Uterus (tissue), 3 donors: ENCODE measurements at regions not wholly inside any gene's neighbourhood (a gene's known extent, or its start where the extent isn't known, plus 50 kb on each side); places are given as distances from the start of the nearest gene placed in this dataset.

Experiments
- DNase-seq, 2 donors: peaks; one replicate each; pipeline ENCODE4 v3.0.0-alpha.2; 2019 to 2020
- H3K27ac ChIP-seq, 2 donors: fragments of 200-600 bp; sonication (generic); 1 replicate in 1 of 2; 2 replicates in 1 of 2; pipeline ENCODE4 v1.5.1; 2016 to 2018
- H3K27me3 ChIP-seq, 2 donors: fragments of 200-600 bp; sonication (generic); one replicate each; pipeline ENCODE4 v1.5.1; 2018 to 2019; ENCODE audit warnings: control low read depth in 1 of 2
- H3K36me3 ChIP-seq, 2 donors: fragments of 200-600 bp; sonication (generic); one replicate each; pipeline ENCODE4 v1.5.1; 2019; ENCODE audit warnings: control low read depth in 1 of 2
- H3K4me1 ChIP-seq, 2 donors: fragments of 200-600 bp; sonication (generic); one replicate each; pipeline ENCODE4 v1.5.1; 2018 to 2019; ENCODE audit warnings: control low read depth in 1 of 2
- H3K4me3 ChIP-seq, 2 donors: fragments of 200-600 bp; sonication (generic); 1 replicate in 1 of 2; 2 replicates in 1 of 2; pipeline ENCODE4 v1.5.1; 2018 to 2019; ENCODE audit warnings: mild to moderate bottlenecking in 1 of 2
- H3K9me3 ChIP-seq, 2 donors: fragments of 200-600 bp; sonication (generic); one replicate each; pipeline ENCODE4 v1.5.1; 2019; ENCODE audit warnings: control low read depth in 1 of 2
- POLR2A ChIP-seq, 2 donors: fragments of 450-650 bp; IDR thresholded peaks; one replicate each; pipeline ENCODE4 v1.6.1; 2016; ENCODE audit warnings: antibody characterized with exemption in 2 of 2, mild to moderate bottlenecking in 1 of 2, moderate library complexity in 1 of 2
- intact Hi-C: fragments of 100-400 bp; cut with DNase I; formaldehyde crosslinking; loops from one replicate; pipeline ENCODE4 v1.15.1; 2023; ENCODE audit warnings: low total_unique reads
- TF ChIP-seq, protein P1 (sequence below), 4 experiments: fragments of 200-600 bp in 2 of 4; fragments of 450-650 bp in 2 of 4; sonication (generic) in 2 of 4; IDR thresholded peaks; one replicate each; pipeline ENCODE4 v1.5.1; 2016 to 2019; ENCODE audit warnings: antibody characterized with exemption in 4 of 4, mild to moderate bottlenecking in 2 of 4, moderate library complexity in 1 of 4
- donor health status: DM: yes; HTN: yes; CAD: no.

DNA sequence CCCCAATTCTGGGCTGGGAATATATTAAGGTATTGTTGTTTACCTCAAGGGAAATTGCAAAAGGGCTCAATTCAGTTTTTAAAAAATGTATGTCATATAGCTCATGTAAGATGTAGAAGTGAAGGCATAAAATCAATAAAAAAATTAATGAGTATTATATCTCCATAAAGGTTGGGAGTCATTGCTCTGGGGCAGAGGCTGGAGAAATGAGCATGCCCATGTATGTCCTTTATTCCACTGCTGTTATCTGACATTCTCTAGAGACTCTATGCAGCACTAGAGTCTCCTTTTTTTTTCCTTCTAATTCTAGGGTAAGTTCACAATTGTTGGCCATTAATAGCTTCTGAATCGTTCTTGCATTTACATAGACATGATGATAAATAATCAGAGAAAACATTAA lies 394.8 kb downstream of the KLF12 start:
- no peak for TF ChIP-seq POLR2A (IDR thresholded peaks at IDR 0.05)
- TF ChIP-seq, protein P1, sequence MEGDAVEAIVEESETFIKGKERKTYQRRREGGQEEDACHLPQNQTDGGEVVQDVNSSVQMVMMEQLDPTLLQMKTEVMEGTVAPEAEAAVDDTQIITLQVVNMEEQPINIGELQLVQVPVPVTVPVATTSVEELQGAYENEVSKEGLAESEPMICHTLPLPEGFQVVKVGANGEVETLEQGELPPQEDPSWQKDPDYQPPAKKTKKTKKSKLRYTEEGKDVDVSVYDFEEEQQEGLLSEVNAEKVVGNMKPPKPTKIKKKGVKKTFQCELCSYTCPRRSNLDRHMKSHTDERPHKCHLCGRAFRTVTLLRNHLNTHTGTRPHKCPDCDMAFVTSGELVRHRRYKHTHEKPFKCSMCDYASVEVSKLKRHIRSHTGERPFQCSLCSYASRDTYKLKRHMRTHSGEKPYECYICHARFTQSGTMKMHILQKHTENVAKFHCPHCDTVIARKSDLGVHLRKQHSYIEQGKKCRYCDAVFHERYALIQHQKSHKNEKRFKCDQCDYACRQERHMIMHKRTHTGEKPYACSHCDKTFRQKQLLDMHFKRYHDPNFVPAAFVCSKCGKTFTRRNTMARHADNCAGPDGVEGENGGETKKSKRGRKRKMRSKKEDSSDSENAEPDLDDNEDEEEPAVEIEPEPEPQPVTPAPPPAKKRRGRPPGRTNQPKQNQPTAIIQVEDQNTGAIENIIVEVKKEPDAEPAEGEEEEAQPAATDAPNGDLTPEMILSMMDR (IDR thresholded peaks at IDR 0.05), result no peak
- Histone ChIP-seq H3K4me1 (no peaks in the 10 kb centered on the region), H3K4me3 (no peak overlapping the region), H3K9me3 (no peaks in the 10 kb centered on the region), H3K36me3 (no peaks in the 10 kb centered on the region), H3K27ac (no peak overlapping the region), H3K27me3 (no peaks in the 10 kb centered on the region)
- intact Hi-C loops, result no loop called here
- no peak for DNase-seq

DNA sequence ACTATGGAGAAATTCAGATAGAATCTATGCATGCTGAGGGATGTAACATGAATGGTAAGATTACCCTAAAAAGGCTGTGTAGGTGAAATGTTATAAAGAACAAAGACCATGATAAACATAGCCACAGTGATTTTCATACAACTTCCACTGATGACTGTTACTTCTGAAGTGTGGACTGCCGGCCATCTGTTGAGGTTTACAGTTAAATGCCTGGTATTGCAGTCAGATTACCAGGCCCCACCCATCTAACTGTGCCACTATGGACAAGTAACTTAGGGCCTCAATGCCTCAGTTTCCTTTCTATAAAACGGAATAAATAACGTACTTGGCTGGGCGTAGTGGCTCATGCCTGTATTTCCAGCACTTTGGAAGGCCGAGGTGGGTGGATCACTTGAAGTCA lies 395.6 kb downstream of the KLF12 start:
- DNase-seq, result no peak

DNA sequence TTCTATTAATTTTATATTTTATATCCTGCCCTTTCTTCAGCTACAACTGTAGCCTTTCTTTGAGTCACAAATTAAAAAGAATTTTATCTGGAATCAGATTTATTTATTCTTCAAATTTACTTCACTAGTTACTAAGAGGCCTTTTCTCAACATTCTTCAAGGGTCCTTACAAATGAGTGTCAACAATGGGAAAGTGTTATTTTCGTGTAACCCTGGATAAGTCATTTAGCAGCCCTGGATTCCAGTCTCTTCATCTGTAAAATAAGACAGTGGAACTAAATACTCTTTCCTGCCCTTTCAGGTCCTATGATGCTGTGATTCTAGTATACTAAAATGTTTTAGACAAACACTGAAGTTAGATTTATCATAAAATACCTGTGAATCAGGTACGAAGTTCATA lies 397.0 kb downstream of the KLF12 start:
- no peaks in the 10 kb centered on the region for H3K4me1 ChIP-seq
- H3K36me3 ChIP-seq, result no peaks in the 10 kb centered on the region
- no peak overlapping the region for H3K27ac ChIP-seq
- H3K4me3 ChIP-seq, result no peak overlapping the region
- intact Hi-C loops, result no loop called here
- no peaks in the 10 kb centered on the region for H3K27me3 ChIP-seq
- no peak for DNase-seq
- no peak for TF ChIP-seq POLR2A (IDR thresholded peaks at IDR 0.05)
- TF ChIP-seq, protein P1 (IDR thresholded peaks at IDR 0.05), result no peak
- H3K9me3 ChIP-seq, result no peaks in the 10 kb centered on the region

More for the DNA sequence above, 395.6 kb downstream of the KLF12 start:
- Histone ChIP-seq H3K36me3 (no peaks in the 10 kb centered on the region), H3K4me1 (no peaks in the 10 kb centered on the region), H3K9me3 (no peaks in the 10 kb centered on the region), H3K4me3 (no peak overlapping the region), H3K27me3 (no peaks in the 10 kb centered on the region), H3K27ac (no peak overlapping the region)
- TF ChIP-seq, protein P1 (IDR thresholded peaks at IDR 0.05), result no peak
- TF ChIP-seq POLR2A (IDR thresholded peaks at IDR 0.05), result no peak
- intact Hi-C loops, result no loop called here

DNA sequence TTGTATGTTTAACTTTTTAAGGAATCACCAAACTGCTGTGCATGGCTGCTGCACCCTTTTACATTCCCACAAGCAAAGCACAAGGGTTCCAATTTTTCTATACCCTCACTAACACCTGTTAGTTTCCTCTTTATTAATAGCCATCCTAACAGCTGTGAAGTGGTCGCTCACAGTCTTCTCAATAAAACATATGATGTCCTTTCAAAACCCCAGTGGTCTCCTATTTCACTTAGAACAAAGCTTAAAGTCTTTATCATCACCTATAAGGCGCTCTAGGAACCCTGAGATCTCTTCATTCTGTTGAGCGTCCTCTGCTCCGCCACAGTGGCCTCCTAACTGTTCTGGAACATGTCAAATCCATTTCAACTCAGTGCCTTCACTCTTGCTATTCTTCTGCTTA lies 400.5 kb downstream of the KLF12 start:
- no peaks in the 10 kb centered on the region for H3K4me1 ChIP-seq
- intact Hi-C loops, result no loop called here
- DNase-seq, result no peak
- H3K27me3 ChIP-seq, result no peaks in the 10 kb centered on the region
- H3K9me3 ChIP-seq, result no peaks in the 10 kb centered on the region
- TF ChIP-seq, protein P1 (IDR thresholded peaks at IDR 0.05), result no peak
- TF ChIP-seq POLR2A (IDR thresholded peaks at IDR 0.05), result no peak
- no peak overlapping the region for H3K27ac ChIP-seq
- H3K36me3 ChIP-seq, result no peaks in the 10 kb centered on the region
- H3K4me3 ChIP-seq, result no peak overlapping the region

DNA sequence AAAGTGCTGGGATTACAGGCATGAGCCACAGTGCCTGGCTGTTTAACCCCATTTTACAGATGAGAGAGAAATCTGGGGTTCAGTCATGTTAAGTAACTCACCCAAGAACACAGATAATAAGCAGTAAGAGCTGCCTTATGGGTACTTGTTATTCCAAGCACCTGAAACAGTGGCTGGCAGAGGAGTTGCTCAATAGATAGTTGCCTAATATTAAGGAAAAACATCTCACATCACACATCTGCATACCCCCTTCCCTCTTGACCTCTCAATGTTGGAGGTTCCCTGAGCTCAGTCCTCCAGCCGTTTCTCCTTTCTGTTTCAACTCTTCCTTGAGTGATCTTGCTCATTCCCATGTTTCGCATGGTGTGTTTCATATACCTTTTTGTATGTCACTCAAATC lies 401.9 kb downstream of the KLF12 start:
- Histone ChIP-seq H3K36me3 (no peaks in the 10 kb centered on the region), H3K27me3 (no peaks in the 10 kb centered on the region), H3K9me3 (no peaks in the 10 kb centered on the region), H3K4me3 (no peak overlapping the region), H3K27ac (no peak overlapping the region), H3K4me1 (no peaks in the 10 kb centered on the region)
- no peak for DNase-seq
- no peak for TF ChIP-seq POLR2A (IDR thresholded peaks at IDR 0.05)
- TF ChIP-seq, protein P1 (IDR thresholded peaks at IDR 0.05), result no peak
- intact Hi-C loops, result no loop called here
